Smooth muscle cell (in vitro differentiated cells): ENCODE measurements at regions not wholly inside any gene's neighbourhood (a gene's known extent, or its start where the extent isn't known, plus 50 kb on each side); places are given as distances from the start of the nearest gene placed in this dataset.

Experiments used
- DNase-seq: peaks from one replicate; lab custom pipeline; 2025; ENCODE audit not compliant: unreplicated experiment; lab: John Stamatoyannopoulos, UW
- H2AFZ ChIP-seq: fragments of 200-600 bp; sonication (generic); 2 replicates; pipeline ENCODE4 v1.6.0; 2016; ENCODE audit warnings: antibody characterized with exemption, low read depth, mild to moderate bottlenecking
- H3F3A ChIP-seq: fragments of 200-600 bp; sonication (generic); 2 replicates; pipeline ENCODE4 v1.6.0; 2017; ENCODE audit warnings: antibody characterized with exemption, low read depth
- H3K27ac ChIP-seq: fragments of 200-600 bp; sonication (generic); 2 replicates; pipeline ENCODE4 v1.5.1; 2016; ENCODE audit warnings: low read depth, mild to moderate bottlenecking
- H3K27me3 ChIP-seq: fragments of 200-600 bp; sonication (generic); 2 replicates; pipeline ENCODE4 v1.6.1; 2016; ENCODE audit warnings: low read depth, mild to moderate bottlenecking
- H3K36me3 ChIP-seq: fragments of 200-600 bp; sonication (generic); 2 replicates; pipeline ENCODE4 v1.5.1; 2016; ENCODE audit warnings: low read depth
- H3K4me1 ChIP-seq: fragments of 200-600 bp; sonication (generic); 2 replicates; pipeline ENCODE4 v1.5.1; 2016; ENCODE audit warnings: low read depth
- H3K4me2 ChIP-seq: fragments of 200-600 bp; sonication (generic); 2 replicates; pipeline ENCODE4 v1.6.0; 2016; ENCODE audit warnings: mild to moderate bottlenecking
- H3K4me3 ChIP-seq: fragments of 200-600 bp; sonication (generic); 2 replicates; pipeline ENCODE4 v1.5.1; 2016; ENCODE audit warnings: mild to moderate bottlenecking
- H3K79me2 ChIP-seq: fragments of 200-600 bp; sonication (generic); 2 replicates; pipeline ENCODE4 v1.6.0; 2016; ENCODE audit warnings: low read depth, mild to moderate bottlenecking
- H3K9ac ChIP-seq: fragments of 200-600 bp; sonication (generic); 2 replicates; pipeline ENCODE4 v1.6.0; 2016; ENCODE audit warnings: low read depth
- H3K9me3 ChIP-seq: fragments of 200-600 bp; sonication (generic); replicated peaks from 2 replicates; pipeline ENCODE4 v1.5.1; 2016; ENCODE audit warnings: low read depth
- H4K20me1 ChIP-seq: fragments of 200-600 bp; sonication (generic); 2 replicates; pipeline ENCODE4 v1.6.0; 2016; ENCODE audit warnings: low read depth
- WGBS: methylation state at CpG from one replicate; pipeline ENCODE4 v1.1.7; 2016; ENCODE audit warnings: low lambda C conversion rate; 5-methylcytosine and 5-hydroxymethylcytosine counted together
- TF ChIP-seq, protein P1 (sequence below): fragments of 200-600 bp; sonication (generic); IDR thresholded peaks from 2 replicates; pipeline ENCODE4 v1.5.1; 2017; ENCODE audit warnings: borderline replicate concordance, mild to moderate bottlenecking, antibody characterized with exemption; ENCODE audit not compliant: insufficient read depth, poor library complexity, severe bottlenecking

DNA sequence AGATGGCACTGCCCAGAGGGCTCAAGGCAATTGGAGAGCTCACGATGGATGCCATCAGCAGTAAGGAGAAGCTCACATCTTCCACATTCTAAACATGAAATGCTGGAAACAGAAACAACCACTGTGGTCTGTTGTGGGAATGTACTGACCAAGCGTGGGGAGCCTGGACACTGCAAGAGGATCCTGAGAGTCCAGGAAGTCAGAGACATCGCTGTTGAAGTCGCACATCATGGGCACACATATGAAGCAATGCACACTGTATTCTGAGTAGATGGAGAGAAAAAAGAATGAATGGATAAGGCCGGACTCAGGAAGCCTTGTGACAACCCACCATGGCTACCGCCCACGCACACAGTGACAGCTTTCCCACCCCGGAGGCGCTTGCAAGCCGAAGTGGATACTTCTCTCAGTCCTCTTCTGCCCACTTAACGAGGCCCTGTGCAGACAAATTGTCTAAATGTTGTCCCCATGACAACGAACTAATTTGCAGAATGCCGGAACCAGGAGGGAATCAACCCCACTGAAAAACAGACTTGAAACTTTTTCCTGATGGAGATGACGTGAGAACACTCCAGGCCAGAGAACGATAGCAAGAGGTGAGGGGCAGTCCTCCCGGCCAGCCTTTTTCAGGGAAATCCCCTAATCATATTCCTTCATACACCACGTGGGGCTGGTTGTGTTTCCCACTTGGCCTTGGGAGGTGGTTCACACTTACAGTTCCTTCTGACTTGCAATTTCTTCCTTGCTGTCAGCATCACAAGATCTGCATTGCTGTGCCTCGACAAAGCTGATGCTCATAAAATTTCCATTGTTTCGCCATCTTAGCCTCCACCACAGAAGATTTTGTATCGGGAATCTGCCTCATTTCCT, 109.6 kb upstream of the SERP2 start:
- H3K9ac ChIP-seq: no peak overlapping the region
- DNase-seq: no peak
- H3K36me3 ChIP-seq: no peaks in the 10 kb centered on the region
- TF ChIP-seq, protein P1, sequence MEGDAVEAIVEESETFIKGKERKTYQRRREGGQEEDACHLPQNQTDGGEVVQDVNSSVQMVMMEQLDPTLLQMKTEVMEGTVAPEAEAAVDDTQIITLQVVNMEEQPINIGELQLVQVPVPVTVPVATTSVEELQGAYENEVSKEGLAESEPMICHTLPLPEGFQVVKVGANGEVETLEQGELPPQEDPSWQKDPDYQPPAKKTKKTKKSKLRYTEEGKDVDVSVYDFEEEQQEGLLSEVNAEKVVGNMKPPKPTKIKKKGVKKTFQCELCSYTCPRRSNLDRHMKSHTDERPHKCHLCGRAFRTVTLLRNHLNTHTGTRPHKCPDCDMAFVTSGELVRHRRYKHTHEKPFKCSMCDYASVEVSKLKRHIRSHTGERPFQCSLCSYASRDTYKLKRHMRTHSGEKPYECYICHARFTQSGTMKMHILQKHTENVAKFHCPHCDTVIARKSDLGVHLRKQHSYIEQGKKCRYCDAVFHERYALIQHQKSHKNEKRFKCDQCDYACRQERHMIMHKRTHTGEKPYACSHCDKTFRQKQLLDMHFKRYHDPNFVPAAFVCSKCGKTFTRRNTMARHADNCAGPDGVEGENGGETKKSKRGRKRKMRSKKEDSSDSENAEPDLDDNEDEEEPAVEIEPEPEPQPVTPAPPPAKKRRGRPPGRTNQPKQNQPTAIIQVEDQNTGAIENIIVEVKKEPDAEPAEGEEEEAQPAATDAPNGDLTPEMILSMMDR: no peak
- H4K20me1 ChIP-seq: no peaks in the 10 kb centered on the region
- 66% methylated on average over 20 of the region's 20 CpGs for WGBS
- H2AFZ ChIP-seq: peak overlapping the region; percentile 26
- no peaks in the 10 kb centered on the region for H3K79me2 ChIP-seq
- H3F3A ChIP-seq: no peaks in the 10 kb centered on the region
- H3K4me1 ChIP-seq: no peaks in the 10 kb centered on the region
- peak overlapping the region; percentile 20 for H3K27ac ChIP-seq
- no peak overlapping the region for H3K4me3 ChIP-seq
- no peaks in the 10 kb centered on the region for H3K27me3 ChIP-seq
- H3K9me3 ChIP-seq: no peaks in the 10 kb centered on the region
- H3K4me2 ChIP-seq: no peak overlapping the region

DNA sequence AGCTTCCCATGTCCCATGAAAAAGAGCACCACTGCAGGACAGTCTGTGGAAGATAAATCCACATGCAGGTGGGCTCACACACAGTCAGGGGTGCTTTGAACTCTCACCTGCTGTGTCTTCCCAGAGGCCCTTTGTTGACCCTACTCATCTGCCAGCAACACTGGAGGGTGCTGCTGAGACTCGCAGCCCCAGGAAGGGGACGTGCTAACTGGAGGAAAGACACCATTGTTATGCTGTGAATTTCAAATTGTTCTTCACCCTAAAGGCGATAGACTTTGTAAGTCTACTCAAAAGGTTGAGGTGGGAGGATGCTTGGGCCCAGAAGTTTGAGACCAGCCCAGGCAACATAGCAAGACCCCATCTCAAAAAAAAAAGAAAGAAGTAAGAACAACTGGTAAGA, 107.3 kb upstream of the SERP2 start:
- Histone ChIP-seq H3K4me2 (no peak overlapping the region), H3K9me3 (no peaks in the 10 kb centered on the region), H3K27ac (no peak overlapping the region), H2AFZ (no peak overlapping the region), H4K20me1 (no peaks in the 10 kb centered on the region), H3K4me1 (peaks cover 9% of the 10 kb centered on the region), H3K4me3 (no peak overlapping the region), H3K9ac (no peak overlapping the region), H3K79me2 (no peaks in the 10 kb centered on the region), H3F3A (no peaks in the 10 kb centered on the region), H3K36me3 (no peaks in the 10 kb centered on the region), H3K27me3 (no peaks in the 10 kb centered on the region)
- no peak for DNase-seq
- TF ChIP-seq, protein P1: no peak
- 86% methylated on average over 3 of the region's 3 CpGs for WGBS

DNA sequence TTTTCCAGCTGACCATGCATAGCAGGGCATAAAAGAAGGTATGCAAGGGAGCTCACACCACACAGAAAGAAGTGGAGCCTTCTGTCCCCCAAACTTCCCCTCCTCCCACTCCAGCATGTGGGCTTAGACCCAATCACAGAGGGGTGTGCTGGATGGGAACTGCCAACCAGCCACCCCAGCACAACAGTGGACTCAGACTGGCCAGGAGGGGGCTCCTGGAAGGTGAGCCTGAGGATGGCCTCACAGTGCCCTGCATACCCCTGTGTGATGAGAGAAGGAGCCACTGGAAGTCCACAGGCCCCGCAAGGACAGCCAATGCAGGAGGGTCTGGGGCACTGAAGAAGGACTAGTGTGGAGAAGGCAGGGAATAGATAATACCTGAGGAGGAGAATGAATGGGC, 106.9 kb upstream of the SERP2 start:
- H4K20me1 ChIP-seq: no peaks in the 10 kb centered on the region
- TF ChIP-seq, protein P1: no peak
- H3K27me3 ChIP-seq: no peaks in the 10 kb centered on the region
- H3K79me2 ChIP-seq: no peaks in the 10 kb centered on the region
- no peak overlapping the region for H3K9ac ChIP-seq
- no peak overlapping the region for H3K4me2 ChIP-seq
- H3K36me3 ChIP-seq: no peaks in the 10 kb centered on the region
- no peaks in the 10 kb centered on the region for H3F3A ChIP-seq
- H3K4me3 ChIP-seq: no peak overlapping the region
- no peak overlapping the region for H3K27ac ChIP-seq
- H3K9me3 ChIP-seq: no peaks in the 10 kb centered on the region
- 97% methylated on average over 1 of the region's 1 CpG for WGBS
- no peak overlapping the region for H2AFZ ChIP-seq
- peaks cover 10% of the 10 kb centered on the region for H3K4me1 ChIP-seq
- no peak for DNase-seq

DNA sequence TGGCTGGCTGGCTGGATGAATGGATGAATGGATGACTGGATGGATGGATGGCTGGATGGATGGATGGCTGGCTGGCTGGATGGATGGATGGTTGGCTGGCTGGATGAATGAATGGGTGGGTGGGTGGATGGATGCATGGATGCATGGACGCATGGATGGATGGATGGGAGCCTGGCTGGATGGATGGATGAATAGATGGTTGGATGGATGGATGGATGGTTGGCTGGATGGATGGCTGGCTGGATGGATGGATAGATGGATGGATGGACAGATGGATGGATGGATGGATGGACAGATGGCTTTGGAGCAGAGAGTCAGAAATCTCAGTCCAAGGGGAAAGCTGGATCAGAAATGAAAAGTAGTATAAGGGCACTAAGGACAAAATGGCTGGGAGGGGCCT, 106.4 kb upstream of the SERP2 start:
- Histone ChIP-seq H3K9me3 (no peaks in the 10 kb centered on the region), H3K79me2 (no peaks in the 10 kb centered on the region), H3K27me3 (no peaks in the 10 kb centered on the region), H3F3A (no peaks in the 10 kb centered on the region), H3K9ac (no peak overlapping the region), H3K4me3 (no peak overlapping the region), H3K4me1 (peaks cover 10% of the 10 kb centered on the region), H3K4me2 (no peak overlapping the region), H2AFZ (no peak overlapping the region), H3K27ac (peak overlapping the region; percentile 22), H4K20me1 (no peaks in the 10 kb centered on the region), H3K36me3 (no peaks in the 10 kb centered on the region)
- no peak for DNase-seq
- TF ChIP-seq, protein P1: no peak
- 90% methylated on average over 1 of the region's 1 CpG for WGBS
